ENCODE measurements at regions not wholly inside any gene's neighbourhood (a gene's known extent, or its start where the extent isn't known, plus 50 kb on each side); places are given as distances from the start of the nearest gene placed in this dataset.

DNA sequence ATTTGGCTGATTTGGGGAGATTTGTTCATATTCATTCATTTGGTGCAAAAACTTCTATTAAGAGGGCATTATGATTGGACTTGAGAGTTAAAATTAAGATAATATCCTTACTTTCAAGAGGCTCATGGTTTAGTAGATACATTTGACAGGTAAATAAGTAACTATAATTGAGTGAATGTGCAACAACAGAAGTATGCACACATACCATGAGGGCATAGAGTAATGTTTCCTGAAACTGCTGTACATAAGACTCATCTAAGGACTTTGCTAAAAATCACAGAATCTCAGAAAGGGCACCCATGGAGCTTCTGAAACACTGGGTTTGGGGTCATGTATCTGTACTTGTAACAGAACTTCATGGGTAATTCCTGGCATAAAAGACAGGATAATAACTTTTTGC lies 70.1 kb upstream of the PPP2R2B start:
- Histone ChIP-seq H3K27me3 (replicated peaks; ENCODE audit: control insufficient read depth, insufficient read depth, low read length) (no peaks in the 10 kb centered on the region), H3K4me3 (replicated peaks; ENCODE audit: low read depth, low read length) (no peak overlapping the region), H3K36me3 (ENCODE audit: control insufficient read depth, insufficient read depth, low read length) (no peaks in the 10 kb centered on the region)
- DNase-seq (ENCODE audit: extremely low read depth, insufficient read length): no peak
- TF ChIP-seq, protein P1, sequence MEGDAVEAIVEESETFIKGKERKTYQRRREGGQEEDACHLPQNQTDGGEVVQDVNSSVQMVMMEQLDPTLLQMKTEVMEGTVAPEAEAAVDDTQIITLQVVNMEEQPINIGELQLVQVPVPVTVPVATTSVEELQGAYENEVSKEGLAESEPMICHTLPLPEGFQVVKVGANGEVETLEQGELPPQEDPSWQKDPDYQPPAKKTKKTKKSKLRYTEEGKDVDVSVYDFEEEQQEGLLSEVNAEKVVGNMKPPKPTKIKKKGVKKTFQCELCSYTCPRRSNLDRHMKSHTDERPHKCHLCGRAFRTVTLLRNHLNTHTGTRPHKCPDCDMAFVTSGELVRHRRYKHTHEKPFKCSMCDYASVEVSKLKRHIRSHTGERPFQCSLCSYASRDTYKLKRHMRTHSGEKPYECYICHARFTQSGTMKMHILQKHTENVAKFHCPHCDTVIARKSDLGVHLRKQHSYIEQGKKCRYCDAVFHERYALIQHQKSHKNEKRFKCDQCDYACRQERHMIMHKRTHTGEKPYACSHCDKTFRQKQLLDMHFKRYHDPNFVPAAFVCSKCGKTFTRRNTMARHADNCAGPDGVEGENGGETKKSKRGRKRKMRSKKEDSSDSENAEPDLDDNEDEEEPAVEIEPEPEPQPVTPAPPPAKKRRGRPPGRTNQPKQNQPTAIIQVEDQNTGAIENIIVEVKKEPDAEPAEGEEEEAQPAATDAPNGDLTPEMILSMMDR (IDR thresholded peaks at IDR 0.05; ENCODE audit: insufficient read depth, low read length, poor library complexity, severe bottlenecking): no peak

- TF ChIP-seq, protein P1 (IDR thresholded peaks at IDR 0.05; ENCODE audit: insufficient read depth, low read length, poor library complexity, severe bottlenecking): no peak
- no peaks in the 10 kb centered on the region for H3K36me3 ChIP-seq (ENCODE audit: control insufficient read depth, insufficient read depth, low read length)
- no peak for DNase-seq (ENCODE audit: extremely low read depth, insufficient read length)
- no peak overlapping the region for H3K4me3 ChIP-seq (replicated peaks; ENCODE audit: low read depth, low read length)
- no peaks in the 10 kb centered on the region for H3K27me3 ChIP-seq (replicated peaks; ENCODE audit: control insufficient read depth, insufficient read depth, low read length)
Measured at GRCh38 chr5:146952168-146952567, 73.6 kb upstream of the PPP2R2B start.

DNA sequence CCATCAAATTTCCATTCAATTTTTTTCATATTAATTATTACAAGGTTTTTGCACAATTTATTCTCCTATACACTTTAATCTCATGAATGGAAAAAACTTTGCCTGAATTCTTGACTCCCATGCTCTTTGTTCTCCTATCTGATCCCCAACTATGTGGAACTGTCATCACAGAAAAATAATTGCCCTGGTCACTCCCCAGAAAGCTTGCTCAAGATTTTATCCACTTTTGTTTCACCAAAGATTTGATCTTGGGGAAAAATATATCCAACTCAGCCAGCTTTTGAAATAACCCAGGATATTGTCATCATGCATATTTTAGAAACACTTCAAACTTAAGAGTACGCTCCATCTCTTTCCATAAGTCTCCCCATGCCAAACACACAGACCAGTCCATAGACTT lies 77.7 kb upstream of the PPP2R2B start:
- DNase-seq (ENCODE audit: extremely low read depth, insufficient read length): no peak
- Histone ChIP-seq H3K36me3 (ENCODE audit: control insufficient read depth, insufficient read depth, low read length) (no peaks in the 10 kb centered on the region), H3K27me3 (replicated peaks; ENCODE audit: control insufficient read depth, insufficient read depth, low read length) (no peaks in the 10 kb centered on the region), H3K4me3 (replicated peaks; ENCODE audit: low read depth, low read length) (no peak overlapping the region)
- TF ChIP-seq, protein P1 (IDR thresholded peaks at IDR 0.05; ENCODE audit: insufficient read depth, low read length, poor library complexity, severe bottlenecking): no peak

GRCh38 chr5:146959360-146959759 lies 80.8 kb upstream of the PPP2R2B start:
- Histone ChIP-seq H3K4me3 (replicated peaks; ENCODE audit: low read depth, low read length) (no peak overlapping the region), H3K27me3 (replicated peaks; ENCODE audit: control insufficient read depth, insufficient read depth, low read length) (no peaks in the 10 kb centered on the region), H3K36me3 (ENCODE audit: control insufficient read depth, insufficient read depth, low read length) (no peaks in the 10 kb centered on the region)
- TF ChIP-seq, protein P1 (IDR thresholded peaks at IDR 0.05; ENCODE audit: insufficient read depth, low read length, poor library complexity, severe bottlenecking): no peak
- no peak for DNase-seq (ENCODE audit: extremely low read depth, insufficient read length)

GRCh38 chr5:146962801-146963355 lies 84.3 kb upstream of the PPP2R2B start:
- DNase-seq (ENCODE audit: extremely low read depth, insufficient read length): no peak
- H3K27me3 ChIP-seq (replicated peaks; ENCODE audit: control insufficient read depth, insufficient read depth, low read length): no peaks in the 10 kb centered on the region
- no peaks in the 10 kb centered on the region for H3K36me3 ChIP-seq (ENCODE audit: control insufficient read depth, insufficient read depth, low read length)
- H3K4me3 ChIP-seq (replicated peaks; ENCODE audit: low read depth, low read length): no peak overlapping the region
- TF ChIP-seq, protein P1 (IDR thresholded peaks at IDR 0.05; ENCODE audit: insufficient read depth, low read length, poor library complexity, severe bottlenecking): no peak

Measured in GM06990 (cell line).